Lung (tissue), 11 donors: ENCODE measurements at regions not wholly inside any gene's neighbourhood (a gene's known extent, or its start where the extent isn't known, plus 50 kb on each side); places are given as distances from the start of the nearest gene placed in this dataset.

Experiments
- ATAC-seq: fragments of 200-7000 bp; cut with Tn5 transposase; one replicate; pipeline ENCODE4 v1.9.1; 2020; ENCODE audit warnings: moderate number of reproducible peaks; ENCODE audit not compliant: insufficient read depth, low FRiP score
- DNase-seq, 3 donors: peaks; one replicate each; pipeline ENCODE4 v3.0.0-alpha.2; 2013 to 2017
- H3K27ac ChIP-seq, 2 donors: one replicate each; pipeline ENCODE4 v1.5.1; 2013; ENCODE audit warnings: mild to moderate bottlenecking in 2 of 2, moderate library complexity in 2 of 2, control low read depth in 1 of 2, inconsistent platforms in 1 of 2, low read depth in 1 of 2, low read length in 1 of 2
- H3K27me3 ChIP-seq, 3 donors: one replicate each; pipeline ENCODE4 v1.5.1; 2013; ENCODE audit warnings: low read length in 2 of 3; ENCODE audit not compliant: control insufficient read depth in 3 of 3, insufficient read depth in 3 of 3
- H3K36me3 ChIP-seq, 4 donors: one replicate each; pipeline ENCODE4 v1.5.1; 2013; ENCODE audit warnings: low read length in 4 of 4, mild to moderate bottlenecking in 1 of 4, moderate library complexity in 1 of 4; ENCODE audit not compliant: control insufficient read depth in 4 of 4, insufficient read depth in 4 of 4
- H3K4me1 ChIP-seq, 5 donors: one replicate each; pipeline ENCODE4 v1.5.1; 2013; ENCODE audit warnings: low read length in 5 of 5, mild to moderate bottlenecking in 2 of 5, moderate library complexity in 1 of 5; ENCODE audit not compliant: control insufficient read depth in 5 of 5, insufficient read depth in 5 of 5
- H3K4me3 ChIP-seq: one replicate; pipeline ENCODE4 v1.5.1; 2013; ENCODE audit warnings: mild to moderate bottlenecking, control low read depth, moderate library complexity
- H3K9ac ChIP-seq, 2 donors: one replicate each; pipeline ENCODE4 v1.5.1; 2013; ENCODE audit warnings: low read length in 2 of 2, control low read depth in 1 of 2; ENCODE audit not compliant: insufficient read depth in 1 of 2
- H3K9me3 ChIP-seq, 4 donors: one replicate each; pipeline ENCODE4 v1.5.1; 2013; ENCODE audit warnings: low read length in 3 of 4, mild to moderate bottlenecking in 1 of 4, moderate library complexity in 1 of 4; ENCODE audit not compliant: control insufficient read depth in 4 of 4, insufficient read depth in 3 of 4
- WGBS, 2 donors: extraction: QIAGEN DNeasy Blood & Tissue Kit; methylation state at CpG; one replicate each; pipeline ENCODE4 v1.1.7; 2013; 5-methylcytosine and 5-hydroxymethylcytosine counted together
- TF ChIP-seq, protein P1 (sequence below): IDR thresholded peaks from 2 replicates; pipeline ENCODE4 v1.5.1; 2012; ENCODE audit warnings: mild to moderate bottlenecking; ENCODE audit errors: control extremely low read depth, extremely low read depth
- donor health status: control.
- donor health status: control.
- donor health status: Bipolar disorder and iron deficiency.
- donor health status: healthy.
- donor health status: DM: yes; HTN: yes; CAD: no.

GRCh38 chr1:67589519-67590233, 95.3 kb upstream of the GADD45A start:
- TF ChIP-seq, protein P1, sequence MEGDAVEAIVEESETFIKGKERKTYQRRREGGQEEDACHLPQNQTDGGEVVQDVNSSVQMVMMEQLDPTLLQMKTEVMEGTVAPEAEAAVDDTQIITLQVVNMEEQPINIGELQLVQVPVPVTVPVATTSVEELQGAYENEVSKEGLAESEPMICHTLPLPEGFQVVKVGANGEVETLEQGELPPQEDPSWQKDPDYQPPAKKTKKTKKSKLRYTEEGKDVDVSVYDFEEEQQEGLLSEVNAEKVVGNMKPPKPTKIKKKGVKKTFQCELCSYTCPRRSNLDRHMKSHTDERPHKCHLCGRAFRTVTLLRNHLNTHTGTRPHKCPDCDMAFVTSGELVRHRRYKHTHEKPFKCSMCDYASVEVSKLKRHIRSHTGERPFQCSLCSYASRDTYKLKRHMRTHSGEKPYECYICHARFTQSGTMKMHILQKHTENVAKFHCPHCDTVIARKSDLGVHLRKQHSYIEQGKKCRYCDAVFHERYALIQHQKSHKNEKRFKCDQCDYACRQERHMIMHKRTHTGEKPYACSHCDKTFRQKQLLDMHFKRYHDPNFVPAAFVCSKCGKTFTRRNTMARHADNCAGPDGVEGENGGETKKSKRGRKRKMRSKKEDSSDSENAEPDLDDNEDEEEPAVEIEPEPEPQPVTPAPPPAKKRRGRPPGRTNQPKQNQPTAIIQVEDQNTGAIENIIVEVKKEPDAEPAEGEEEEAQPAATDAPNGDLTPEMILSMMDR: no peak
- Histone ChIP-seq H3K36me3 (no peaks in the 10 kb centered on the region), H3K27ac (no peak overlapping the region), H3K27me3 (no peaks in the 10 kb centered on the region), H3K9me3 (no peaks in the 10 kb centered on the region), H3K4me1 (peaks cover 0 to 8% (median 8%) of the 10 kb centered on the region in 5 donors), H3K9ac (no peak overlapping the region), H3K4me3 (no peak overlapping the region)
- ATAC-seq: no peak
- DNase-seq: no peak
- 81 to 89% methylated on average over 8 of the region's 8 CpGs for WGBS, 2 donors

GRCh38 chr1:67590329-67590728, 94.7 kb upstream of the GADD45A start:
- 2 to 15% methylated on average over 3 of the region's 3 CpGs for WGBS, 2 donors
- no peak overlapping the region for H3K4me3 ChIP-seq

GRCh38 chr1:67594764-67595163, 90.2 kb upstream of the GADD45A start:
- no peak for DNase-seq
- 91 to 92% methylated on average over 2 of the region's 2 CpGs for WGBS, 2 donors
- TF ChIP-seq, protein P1: no peak
- no peaks in the 10 kb centered on the region for H3K9me3 ChIP-seq
- no peaks in the 10 kb centered on the region for H3K27me3 ChIP-seq
- peaks cover 0 to 2% (median 0%) of the 10 kb centered on the region in 5 donors for H3K4me1 ChIP-seq
- no peak overlapping the region for H3K27ac ChIP-seq
- H3K36me3 ChIP-seq: no peaks in the 10 kb centered on the region
- H3K9ac ChIP-seq: no peak overlapping the region
- H3K4me3 ChIP-seq: no peak overlapping the region
- ATAC-seq: no peak

More at GRCh38 chr1:67590329-67590728, 94.7 kb upstream of the GADD45A start:
- H3K27me3 ChIP-seq: no peaks in the 10 kb centered on the region
- H3K27ac ChIP-seq: no peak overlapping the region
- peaks cover 0 to 8% (median 8%) of the 10 kb centered on the region in 5 donors for H3K4me1 ChIP-seq
- H3K36me3 ChIP-seq: no peaks in the 10 kb centered on the region
- DNase-seq (peak in 2 of 3 donors; percentile 36 to 47), ATAC-seq (no peak)
- no peak overlapping the region for H3K9ac ChIP-seq
- TF ChIP-seq, protein P1: no peak
- H3K9me3 ChIP-seq: no peaks in the 10 kb centered on the region
